Activated T-cell treated with anti-CD3 and anti-CD28 coated beads, Interleukin-2, amount 50 U/mL, for 24 hours (primary cell): ENCODE measurements at regions not wholly inside any gene's neighbourhood (a gene's known extent, or its start where the extent isn't known, plus 50 kb on each side); places are given as distances from the start of the nearest gene placed in this dataset.
"Not testable (repeated sequence)": the region's sequence is repeated elsewhere in the genome, so short reads cannot be mapped to it uniquely, and the experiment has no call there.

ENCODE experiments used
- DNase-seq: peaks from one replicate; pipeline ENCODE4 v3.0.0-alpha.2; 2020
- H3K27ac Mint-ChIP-seq: 2 replicates; pipeline ENCODE4 v1.8.0; 2020; ENCODE audit warnings: mild to moderate bottlenecking, mixed read lengths
- H3K27me3 Mint-ChIP-seq: 2 replicates; pipeline ENCODE4 v1.8.0; 2020; ENCODE audit warnings: mixed read lengths
- H3K36me3 Mint-ChIP-seq: 2 replicates; pipeline ENCODE4 v1.8.0; 2020; ENCODE audit warnings: low read depth, mixed read lengths
- H3K4me1 Mint-ChIP-seq: 2 replicates; pipeline ENCODE4 v1.8.0; 2020; ENCODE audit warnings: low read depth, mixed read lengths
- H3K4me3 Mint-ChIP-seq: 2 replicates; pipeline ENCODE4 v1.8.0; 2020; ENCODE audit warnings: mild to moderate bottlenecking, moderate library complexity, mixed read lengths
- H3K9me3 Mint-ChIP-seq: 2 replicates; pipeline ENCODE4 v1.8.0; 2020; ENCODE audit warnings: mixed read lengths

- H3K36me3 Mint-ChIP-seq, result peaks cover 10% of the 10 kb centered on the region
Measured at GRCh38 chr20:41691443-41691842, 73.3 kb upstream of the CHD6 start.

GRCh38 chr20:41690702-41691101, 72.5 kb upstream of the CHD6 start:
- Mint-ChIP-seq H3K9me3 (no peaks in the 10 kb centered on the region), H3K27me3 (peaks cover 17% of the 10 kb centered on the region), H3K4me1 (peaks cover 16% of the 10 kb centered on the region), H3K4me3 (no peak overlapping the region), H3K36me3 (peaks cover 10% of the 10 kb centered on the region), H3K27ac (no peak overlapping the region)
- no peak for DNase-seq

More at GRCh38 chr20:41691443-41691842, 73.3 kb upstream of the CHD6 start:
- Mint-ChIP-seq H3K4me3 (no peak overlapping the region), H3K27me3 (peaks cover 13% of the 10 kb centered on the region), H3K27ac (no peak overlapping the region), H3K9me3 (no peaks in the 10 kb centered on the region), H3K4me1 (peaks cover 16% of the 10 kb centered on the region)
- no peak for DNase-seq

- H3K4me3 Mint-ChIP-seq, result no peak overlapping the region
- no peak overlapping the region for H3K27ac Mint-ChIP-seq
- H3K27me3 Mint-ChIP-seq, result peaks cover 17% of the 10 kb centered on the region
- H3K4me1 Mint-ChIP-seq, result no peaks in the 10 kb centered on the region
- no peaks in the 10 kb centered on the region for H3K9me3 Mint-ChIP-seq
- H3K36me3 Mint-ChIP-seq, result no peaks in the 10 kb centered on the region
- DNase-seq, result no peak
Measured at GRCh38 chr20:41686961-41687360, 68.8 kb upstream of the CHD6 start.

GRCh38 chr20:41685145-41685544, 67.0 kb upstream of the CHD6 start:
- not testable (repeated sequence) for DNase-seq, H3K4me1 Mint-ChIP-seq, H3K9me3 Mint-ChIP-seq, H3K36me3 Mint-ChIP-seq, H3K27ac Mint-ChIP-seq, H3K4me3 Mint-ChIP-seq
- H3K27me3 Mint-ChIP-seq, result peaks cover 19% of the 10 kb centered on the region

GRCh38 chr20:41678799-41679198, 60.6 kb upstream of the CHD6 start:
- Mint-ChIP-seq H3K9me3 (no peaks in the 10 kb centered on the region), H3K4me1 (no peaks in the 10 kb centered on the region), H3K27me3 (peaks cover 17% of the 10 kb centered on the region), H3K27ac (no peak overlapping the region), H3K36me3 (no peaks in the 10 kb centered on the region), H3K4me3 (no peak overlapping the region)
- DNase-seq, result no peak

- DNase-seq, result no peak
- Mint-ChIP-seq H3K27me3 (peaks cover 65% of the 10 kb centered on the region), H3K4me3 (no peak overlapping the region), H3K27ac (no peak overlapping the region), H3K9me3 (no peaks in the 10 kb centered on the region), H3K36me3 (no peaks in the 10 kb centered on the region), H3K4me1 (no peaks in the 10 kb centered on the region)
Measured at GRCh38 chr20:41672282-41672681, 54.1 kb upstream of the CHD6 start.

- Mint-ChIP-seq H3K9me3 (no peaks in the 10 kb centered on the region), H3K27me3 (peaks cover 65% of the 10 kb centered on the region), H3K36me3 (no peaks in the 10 kb centered on the region), H3K4me1 (no peaks in the 10 kb centered on the region), H3K4me3 (no peak overlapping the region), H3K27ac (no peak overlapping the region)
- no peak for DNase-seq
Measured at GRCh38 chr20:41671143-41671542, 53.0 kb upstream of the CHD6 start.

GRCh38 chr20:41670631-41671030, 52.5 kb upstream of the CHD6 start:
- no peak for DNase-seq
- Mint-ChIP-seq H3K4me3 (no peak overlapping the region), H3K36me3 (no peaks in the 10 kb centered on the region), H3K27me3 (peaks cover 61% of the 10 kb centered on the region), H3K4me1 (no peaks in the 10 kb centered on the region), H3K27ac (no peak overlapping the region), H3K9me3 (no peaks in the 10 kb centered on the region)

GRCh38 chr20:41669708-41670263, 51.6 kb upstream of the CHD6 start:
- H3K9me3 Mint-ChIP-seq, result no peaks in the 10 kb centered on the region
- H3K4me3 Mint-ChIP-seq, result no peak overlapping the region
- H3K27ac Mint-ChIP-seq, result no peak overlapping the region
- no peaks in the 10 kb centered on the region for H3K4me1 Mint-ChIP-seq
- peaks cover 59% of the 10 kb centered on the region for H3K27me3 Mint-ChIP-seq
- no peaks in the 10 kb centered on the region for H3K36me3 Mint-ChIP-seq
- no peak for DNase-seq

- no peak overlapping the region for H3K27ac Mint-ChIP-seq
- no peaks in the 10 kb centered on the region for H3K9me3 Mint-ChIP-seq
- H3K36me3 Mint-ChIP-seq, result no peaks in the 10 kb centered on the region
- H3K4me1 Mint-ChIP-seq, result no peaks in the 10 kb centered on the region
- H3K4me3 Mint-ChIP-seq, result no peak overlapping the region
- no peak for DNase-seq
- H3K27me3 Mint-ChIP-seq, result peaks cover 56% of the 10 kb centered on the region
Measured at GRCh38 chr20:41668057-41668749, 50.0 kb upstream of the CHD6 start.
